GM18499 (cell line): ENCODE measurements at regions not wholly inside any gene's neighbourhood (a gene's known extent, or its start where the extent isn't known, plus 50 kb on each side); places are given as distances from the start of the nearest gene placed in this dataset.
"Not testable (repeated sequence)": the region's sequence is repeated elsewhere in the genome, so short reads cannot be mapped to it uniquely, and the experiment has no call there.

Experiments
- ATAC-seq: cut with Tn5 transposase; IDR thresholded peaks from one replicate; pipeline ENCODE4 v1.9.1; 2021; ENCODE audit warnings: moderate number of reproducible peaks; ENCODE audit not compliant: insufficient read depth, unreplicated experiment

DNA sequence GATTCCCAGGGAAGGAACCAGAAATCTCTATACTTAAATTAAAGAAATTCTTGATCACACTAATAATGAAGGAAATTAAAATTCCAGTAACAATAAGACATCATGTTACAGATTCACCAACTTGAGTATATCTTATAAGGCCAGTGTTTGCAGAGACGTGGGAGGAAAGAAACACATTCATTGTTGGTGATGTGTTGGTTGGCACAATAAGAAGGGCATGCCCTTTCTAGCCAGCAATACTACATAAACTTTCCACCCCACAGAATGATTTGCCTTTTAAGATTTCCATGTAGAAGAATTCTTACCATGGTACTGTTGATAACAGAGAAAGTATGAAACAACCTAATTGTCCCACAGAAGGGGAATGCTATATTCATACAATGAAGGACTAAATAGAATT, 581.5 kb downstream of the STIM2 start:
- no peak for ATAC-seq

DNA sequence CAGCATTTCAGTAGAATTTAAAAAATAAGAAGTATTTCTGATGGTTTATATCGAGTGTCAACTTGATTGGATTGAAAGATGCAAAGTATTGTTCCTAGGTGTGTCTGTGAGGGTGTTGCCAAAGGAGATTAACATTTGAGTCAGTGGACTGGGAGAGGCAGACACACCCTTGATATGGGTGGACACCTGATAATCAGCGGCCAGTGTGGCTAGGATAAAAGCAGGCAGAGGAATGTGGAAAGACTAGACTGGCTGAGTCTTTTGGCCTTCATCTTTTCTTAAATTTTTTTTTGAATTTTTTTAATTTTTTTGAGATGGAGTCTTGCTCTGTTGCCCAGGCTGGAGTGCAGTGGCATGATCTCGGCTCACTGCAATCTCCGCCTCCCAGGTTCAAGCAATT, 582.0 kb downstream of the STIM2 start:
- not testable (repeated sequence) for ATAC-seq

DNA sequence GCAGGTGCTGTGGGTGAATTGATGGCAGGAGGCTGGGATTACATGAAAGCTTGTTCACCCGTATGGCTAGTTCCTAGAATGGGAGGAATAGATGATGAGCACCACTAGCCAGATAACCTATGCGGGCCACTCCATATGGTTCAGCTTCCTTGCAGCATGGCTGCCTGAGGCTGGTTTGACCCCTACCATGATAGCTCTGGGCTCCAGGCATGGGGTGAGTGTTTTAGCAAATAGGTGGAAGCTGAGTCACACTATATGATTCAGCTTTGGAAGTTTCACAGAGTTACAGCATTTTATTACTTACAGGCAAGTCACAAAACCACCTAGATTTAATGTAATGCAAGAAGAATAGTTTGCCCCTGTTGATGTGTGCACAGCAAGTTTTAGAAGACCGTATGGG, 603.2 kb downstream of the STIM2 start:
- ATAC-seq = no peak

DNA sequence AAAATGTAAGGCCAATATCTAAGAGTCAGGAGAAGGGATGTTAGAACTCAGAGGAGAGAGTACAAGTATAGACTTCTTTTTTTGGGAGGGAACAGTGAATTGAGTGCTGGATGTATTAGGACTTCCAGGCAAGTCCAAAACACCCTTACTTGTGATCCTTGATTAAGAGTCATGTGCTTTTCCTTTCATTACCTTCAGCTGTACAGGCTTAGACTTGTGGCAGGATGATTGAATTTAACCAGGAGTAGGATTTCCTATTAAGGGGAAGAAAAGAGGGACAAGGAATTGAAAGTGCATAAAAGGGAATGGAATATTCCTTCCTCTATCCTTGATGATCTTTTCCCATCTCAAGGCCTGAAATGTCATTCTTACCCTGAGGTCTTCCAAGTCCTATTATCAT, 606.7 kb downstream of the STIM2 start:
- ATAC-seq = no peak

DNA sequence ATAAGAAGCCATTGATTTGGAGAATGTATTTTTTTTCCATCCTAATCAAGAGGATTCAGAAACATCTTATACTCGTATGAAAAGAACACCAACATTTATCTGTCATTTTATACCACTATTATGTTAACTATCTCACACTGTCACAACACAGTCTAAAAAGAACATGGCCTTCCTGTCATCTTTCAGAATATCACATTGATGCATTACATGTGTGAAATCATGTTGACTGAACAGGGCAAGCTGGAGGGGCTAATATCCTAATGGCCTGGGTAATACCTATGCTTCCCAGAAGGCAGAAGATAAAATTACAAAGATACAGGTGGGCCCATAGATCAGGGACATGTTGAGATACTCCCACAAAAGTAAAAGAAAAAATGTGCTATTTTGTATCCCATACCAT, 611.7 kb downstream of the STIM2 start:
- ATAC-seq = no peak

DNA sequence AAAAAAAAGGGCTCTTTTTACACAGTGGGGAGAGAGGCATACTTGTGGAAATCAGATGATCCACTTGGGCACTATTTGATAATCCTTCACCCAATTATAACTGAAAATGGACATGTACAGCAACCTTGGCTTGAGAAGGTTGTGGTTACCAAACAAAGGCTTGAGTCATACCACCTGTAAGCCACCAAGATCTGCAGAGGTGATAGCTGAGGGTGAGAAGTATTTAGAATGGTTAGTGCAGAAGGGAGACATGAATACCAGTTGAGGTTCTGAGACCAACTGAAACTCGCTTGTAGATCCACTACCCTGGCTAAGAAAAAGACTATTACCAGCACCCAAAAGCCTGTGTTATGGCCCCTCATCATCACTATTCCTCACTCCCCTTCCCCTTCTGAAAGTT, 614.0 kb downstream of the STIM2 start:
- no peak for ATAC-seq

DNA sequence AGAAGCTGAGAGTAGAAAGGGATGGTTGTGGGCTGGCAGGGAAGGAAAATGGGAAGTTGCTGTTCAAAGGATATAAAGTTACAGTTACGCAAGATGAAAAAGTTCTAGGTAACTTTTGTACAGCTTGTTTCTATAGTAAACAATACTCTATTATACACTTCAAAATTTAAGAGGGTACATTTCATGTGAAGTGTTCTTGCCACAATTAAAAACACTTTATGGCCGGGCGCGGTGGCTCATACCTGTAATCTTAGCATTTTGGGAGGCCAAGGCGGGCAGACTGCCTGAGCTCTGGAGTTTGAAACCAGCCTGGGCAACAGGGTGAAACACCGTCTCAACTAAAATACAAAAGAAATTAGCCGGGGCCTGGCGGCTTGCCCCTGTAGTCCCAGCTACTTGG, 623.6 kb downstream of the STIM2 start:
- no peak for ATAC-seq

DNA sequence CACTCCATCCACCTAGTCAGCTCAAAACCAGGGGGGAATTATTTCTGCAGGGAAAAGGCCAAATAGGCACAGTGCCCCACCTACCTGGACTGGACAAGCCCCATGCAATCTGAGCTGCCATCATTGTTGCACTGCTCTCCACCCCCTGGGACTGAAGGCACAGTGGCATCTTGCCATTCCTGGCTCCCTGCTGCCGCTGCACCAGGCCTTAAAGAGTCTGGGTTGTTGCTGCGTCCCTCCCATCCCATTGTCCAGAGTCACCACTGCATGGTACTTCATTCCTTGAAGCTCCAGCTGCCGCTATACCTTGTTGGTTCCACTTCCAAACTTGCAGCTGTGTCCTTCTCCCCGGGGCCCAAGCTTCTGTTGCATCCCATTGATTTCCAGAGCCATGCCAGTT, 629.7 kb downstream of the STIM2 start:
- ATAC-seq = no peak

DNA sequence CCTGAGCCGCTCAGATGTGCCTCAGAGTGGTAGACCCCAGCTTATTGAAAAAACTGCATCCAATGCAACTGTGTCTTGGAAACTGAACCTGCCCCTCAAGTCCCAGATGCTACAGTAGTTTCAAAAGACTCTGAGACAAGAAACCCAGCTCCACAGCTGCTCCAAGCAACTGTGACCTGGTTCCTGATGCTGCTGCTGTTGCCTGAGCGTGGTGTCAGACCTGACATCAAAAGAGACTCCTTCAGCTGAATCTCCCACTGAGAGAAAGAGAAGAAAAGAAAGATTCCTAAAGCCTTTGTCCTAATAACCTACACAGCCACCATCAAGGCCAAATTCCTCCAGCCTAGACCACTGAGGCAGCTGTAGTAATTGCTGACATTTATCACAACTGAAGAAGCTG, 630.1 kb downstream of the STIM2 start:
- ATAC-seq = no peak

DNA sequence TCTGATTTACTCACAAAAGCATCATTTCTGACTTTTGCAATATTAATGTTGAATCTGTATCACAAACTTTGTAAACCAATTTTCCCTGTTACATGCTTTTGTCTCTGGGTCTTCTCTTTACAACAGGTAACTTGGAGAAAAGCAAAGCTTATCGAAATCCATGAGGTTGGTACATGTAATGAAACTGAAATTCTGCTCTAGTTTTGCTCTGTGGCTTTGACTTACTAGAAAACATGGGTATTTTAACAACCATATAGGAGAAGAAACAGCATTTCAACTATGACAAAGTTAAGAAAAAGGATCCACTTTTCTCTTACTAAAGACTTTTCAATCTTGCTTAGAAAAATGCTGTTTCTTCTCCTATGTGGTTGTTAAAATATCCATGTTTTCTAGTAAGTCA, 645.8 kb downstream of the STIM2 start:
- ATAC-seq = no peak

DNA sequence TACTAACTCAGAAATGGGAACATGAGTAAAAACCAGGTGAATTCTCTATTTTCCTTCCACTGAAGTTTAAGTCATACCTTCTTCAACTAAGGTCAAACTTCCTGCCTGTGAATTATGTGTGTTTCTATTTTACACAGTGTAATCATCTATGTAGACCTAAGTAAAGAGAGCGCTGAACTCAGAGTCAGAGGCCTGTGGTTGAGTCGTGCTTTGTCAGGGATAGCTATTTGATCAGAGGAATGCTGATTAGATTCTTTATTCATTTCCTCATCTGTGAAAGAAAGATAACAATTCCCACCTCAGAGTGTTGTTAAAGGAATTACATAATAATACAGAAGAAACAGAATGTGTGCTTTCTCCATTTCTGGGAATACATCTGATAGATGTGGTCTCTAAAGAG, 654.1 kb downstream of the STIM2 start:
- ATAC-seq = no peak

DNA sequence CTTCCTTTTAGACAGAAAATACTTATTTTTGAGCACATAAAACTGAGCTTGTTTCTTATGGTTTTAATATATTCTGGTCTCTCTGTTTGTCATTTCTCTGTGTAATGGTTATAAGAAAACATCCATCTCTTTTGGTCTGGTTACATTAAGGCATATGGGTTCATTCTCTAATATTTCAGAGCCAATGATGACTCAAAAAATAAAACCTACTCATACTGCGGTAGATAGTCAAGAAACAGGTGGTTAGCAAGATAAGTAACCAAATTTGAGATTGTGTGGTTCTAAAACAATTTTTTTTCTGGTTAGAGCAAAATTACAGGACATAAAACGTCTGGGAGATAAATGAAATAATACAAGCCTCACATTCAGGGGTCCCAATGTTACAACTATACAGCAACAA, 654.5 kb downstream of the STIM2 start:
- ATAC-seq = no peak

DNA sequence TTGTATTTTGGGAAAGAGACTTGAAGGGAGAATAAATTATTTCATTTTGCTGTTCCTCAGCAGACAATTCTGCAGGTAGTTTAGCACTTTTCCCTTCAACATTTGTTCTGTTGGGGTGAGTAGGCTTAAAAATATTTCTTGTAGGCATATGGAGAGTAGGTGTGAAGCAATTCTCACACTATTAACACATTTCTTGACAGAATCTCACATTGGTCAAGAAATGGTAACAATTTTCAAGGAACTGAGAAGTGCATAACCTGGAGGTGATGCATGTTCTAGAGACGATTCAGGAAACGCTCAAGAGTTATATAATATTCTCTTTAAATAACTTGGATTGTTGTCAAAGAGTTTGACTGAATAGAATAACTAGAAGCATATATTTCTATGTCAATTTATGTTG, 658.2 kb downstream of the STIM2 start:
- ATAC-seq = no peak

DNA sequence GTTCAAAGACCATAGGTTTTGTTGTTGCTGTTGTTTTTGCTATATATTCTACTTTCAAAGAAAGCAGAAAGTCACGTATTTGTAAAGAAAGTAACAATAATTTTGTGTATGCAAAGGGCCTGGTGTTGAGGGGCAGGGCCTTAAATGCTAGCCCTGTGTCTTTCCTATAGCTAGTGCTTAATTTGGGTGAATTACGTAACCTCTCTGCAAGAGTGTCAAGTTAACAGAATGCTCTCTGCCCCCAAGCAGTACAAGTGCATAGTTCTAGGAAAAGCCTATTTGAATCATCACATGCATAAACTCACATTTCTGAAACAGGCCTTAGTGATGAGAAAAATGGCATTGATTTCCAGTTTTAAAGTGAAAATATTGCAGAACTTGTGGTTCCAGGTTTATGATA, 663.6 kb downstream of the STIM2 start:
- no peak for ATAC-seq

DNA sequence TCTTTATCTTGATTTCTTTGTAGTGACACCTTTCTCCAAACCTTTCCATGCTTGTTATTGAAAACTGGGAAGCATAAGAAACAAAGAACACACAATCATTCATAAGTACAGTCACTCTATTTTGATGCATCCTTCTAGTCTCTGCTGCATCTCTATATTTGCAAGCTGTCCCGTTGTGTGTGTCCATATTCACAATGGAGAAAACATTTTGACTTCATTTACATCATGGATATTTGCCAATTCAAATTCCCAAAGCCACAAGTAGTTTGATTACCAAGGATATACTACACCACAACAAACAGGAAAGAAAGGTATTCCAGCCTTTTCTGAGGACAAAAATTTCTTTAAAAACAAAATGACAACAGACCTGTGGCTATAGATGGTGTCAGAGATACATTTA, 673.8 kb downstream of the STIM2 start:
- ATAC-seq = no peak

DNA sequence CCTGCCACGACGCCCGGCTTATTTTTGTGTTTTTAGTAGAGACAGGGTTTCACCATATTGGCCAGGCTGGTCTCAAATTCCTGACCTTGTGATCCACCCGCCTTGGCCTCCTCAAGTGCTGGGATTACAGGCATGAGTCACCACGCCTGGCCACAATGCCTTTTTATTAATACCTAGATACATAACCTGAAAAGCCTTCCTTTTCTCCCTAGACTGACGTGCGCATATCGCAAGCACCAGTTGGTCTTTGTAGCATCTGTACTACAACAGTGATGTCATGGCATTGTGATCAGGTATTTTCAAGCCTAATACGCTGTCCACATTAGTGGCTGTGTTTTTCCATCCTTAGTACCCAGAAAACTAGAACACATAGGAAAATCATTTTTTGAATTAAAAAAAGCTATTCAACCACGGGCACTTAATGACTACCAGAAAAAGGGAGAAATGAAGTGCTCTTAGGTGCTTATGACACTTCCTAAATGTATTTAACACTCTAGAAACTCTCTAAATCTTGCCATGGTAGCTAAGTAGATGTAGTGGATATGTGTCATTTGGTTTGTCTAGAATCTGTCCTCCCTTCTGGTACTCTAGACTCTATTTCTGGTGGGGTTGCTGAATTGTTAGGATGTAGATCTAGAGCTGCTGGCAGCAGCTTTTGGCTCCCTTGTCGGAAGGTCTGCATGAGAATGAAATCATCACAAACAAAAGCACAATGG, 707.8 kb downstream of the STIM2 start:
- ATAC-seq = no peak

DNA sequence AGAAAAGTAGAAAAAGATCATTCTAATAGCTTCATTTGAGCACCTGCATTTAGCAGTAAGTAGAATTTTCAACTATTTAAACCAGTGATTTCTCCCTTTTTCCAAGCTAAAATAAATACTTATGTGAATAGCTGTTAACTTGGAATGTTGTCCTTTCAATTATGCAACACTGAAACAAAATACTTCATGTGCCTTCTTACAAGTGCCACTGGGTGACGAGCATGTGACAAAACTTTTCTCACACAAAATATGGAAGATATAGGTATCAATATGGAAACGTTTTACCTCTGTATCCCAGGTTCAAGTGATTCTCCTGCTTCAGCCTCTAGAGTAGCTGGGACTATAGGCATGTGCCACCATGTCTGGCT, 708.3 kb downstream of the STIM2 start:
- ATAC-seq = no peak

DNA sequence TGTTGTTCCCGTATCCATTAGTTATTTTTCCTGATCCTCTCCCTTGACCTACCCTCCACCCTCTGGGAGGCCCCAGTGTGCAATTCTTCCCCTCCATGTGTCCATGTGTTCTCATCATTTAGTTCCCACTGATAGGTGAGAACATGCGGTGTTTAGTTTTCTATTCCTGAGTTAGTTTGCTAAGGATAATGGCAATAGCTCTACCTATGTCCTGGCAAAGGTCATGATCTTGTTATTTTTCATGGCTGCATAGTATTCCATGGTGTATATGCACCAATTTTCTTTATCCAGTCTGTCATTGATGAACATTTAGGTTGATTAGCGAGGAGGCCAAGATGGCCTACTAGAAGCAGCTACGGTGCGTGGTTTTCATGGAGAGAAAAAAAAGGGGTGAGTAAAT, 714.1 kb downstream of the STIM2 start:
- ATAC-seq = no peak

DNA sequence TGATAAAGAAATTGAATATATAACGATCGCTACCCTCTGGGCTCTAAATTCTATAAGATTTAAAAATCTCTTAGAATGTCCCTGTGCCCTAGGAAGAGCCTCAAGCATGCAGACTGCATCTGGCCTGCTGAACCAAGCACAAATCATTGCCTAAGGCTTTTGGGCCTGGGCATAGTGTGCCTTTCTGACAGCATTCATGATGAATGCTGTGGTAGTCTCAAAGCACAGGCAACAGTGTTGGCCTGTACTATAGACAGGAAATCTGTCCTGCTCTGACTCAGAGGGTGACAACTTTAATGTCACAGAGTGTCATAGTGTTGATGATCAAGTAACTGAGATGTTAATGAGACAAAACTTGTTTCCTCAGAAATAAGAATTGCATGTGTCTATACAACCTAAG, 717.3 kb downstream of the STIM2 start:
- no peak for ATAC-seq

DNA sequence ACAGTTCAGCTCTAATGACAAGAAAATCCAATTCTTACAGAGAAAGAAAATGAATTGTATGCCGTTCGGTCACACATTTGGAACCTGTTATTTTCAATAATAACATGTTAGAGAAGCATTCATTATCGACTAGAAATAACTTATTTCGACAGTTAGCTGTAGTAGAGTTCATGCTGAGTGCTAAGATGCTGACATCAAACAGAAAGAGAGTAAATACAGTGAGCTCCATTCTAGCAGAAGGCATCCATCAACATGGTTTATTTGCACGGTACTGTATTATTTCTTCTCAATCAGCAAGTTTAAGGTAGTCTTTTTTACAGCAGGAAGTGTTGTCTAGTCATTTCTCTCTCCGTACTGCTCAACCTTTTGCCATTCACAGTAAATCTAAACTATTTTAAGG, 732.1 kb downstream of the STIM2 start:
- no peak for ATAC-seq

DNA sequence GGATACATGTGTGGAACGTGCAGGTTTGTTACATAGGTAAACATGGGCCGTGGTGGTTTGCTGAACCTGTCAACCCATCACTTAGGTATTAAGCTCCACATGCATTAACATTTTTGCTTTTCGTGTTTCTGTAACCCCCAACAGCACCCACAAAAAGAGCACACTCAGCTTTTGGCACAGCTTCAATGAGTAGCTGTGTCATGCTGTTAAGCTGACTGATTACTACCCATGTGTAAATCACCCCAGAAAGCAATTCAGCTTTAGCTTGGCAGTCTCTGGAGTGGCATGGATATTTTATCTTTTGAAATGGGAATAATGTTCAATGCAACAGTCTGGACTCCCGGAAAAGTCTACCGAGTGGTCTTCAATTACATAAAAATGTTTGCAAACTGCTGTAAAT, 734.3 kb downstream of the STIM2 start:
- ATAC-seq = no peak

DNA sequence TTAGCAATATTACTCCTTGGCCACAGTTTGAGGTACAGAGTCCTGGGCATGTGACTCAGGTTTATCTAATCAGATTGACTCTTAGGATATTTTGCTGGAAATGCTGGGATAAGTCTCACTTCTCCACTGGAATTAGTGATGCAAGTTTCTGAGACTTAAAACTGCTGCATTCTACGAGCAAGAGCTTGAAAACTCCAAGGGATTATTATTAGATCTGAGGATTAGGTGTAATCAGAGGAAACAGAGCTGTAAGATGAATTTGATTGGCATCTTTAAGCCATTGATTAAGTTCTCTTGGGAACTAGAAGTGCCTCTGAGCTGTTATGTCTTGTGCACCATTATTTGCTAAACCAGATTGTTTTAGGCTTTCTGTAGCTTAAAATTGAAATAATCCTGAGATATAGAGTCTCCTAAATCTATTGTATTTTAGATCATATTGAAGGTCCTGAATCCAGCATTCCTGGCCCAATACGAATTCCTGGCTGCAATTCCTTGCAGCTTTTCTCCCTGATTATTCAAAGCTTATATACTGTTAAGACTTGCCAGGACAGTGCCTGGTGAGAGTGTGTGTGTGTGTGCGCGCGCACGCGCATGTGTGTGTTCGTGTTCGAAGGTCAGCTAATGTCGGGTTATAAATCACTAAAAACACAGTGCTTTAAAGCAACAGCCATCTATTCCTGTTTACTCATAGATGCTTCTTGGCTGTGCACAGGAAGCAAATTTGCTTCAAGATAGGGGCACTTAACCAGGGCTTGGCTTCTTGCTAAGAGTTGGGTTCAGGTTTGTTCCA, 735.1 kb downstream of the STIM2 start:
- ATAC-seq = no peak
